H1 (cell line): ENCODE measurements at regions not wholly inside any gene's neighbourhood (a gene's known extent, or its start where the extent isn't known, plus 50 kb on each side); places are given as distances from the start of the nearest gene placed in this dataset.

Experiments used
- CTCF ChIA-PET: fragments of 300-600 bp; sonication (Branson Sonifier 250); formaldehyde crosslinking; loops from one replicate; lab custom pipeline; 2021; ENCODE audit not compliant: partially characterized antibody; lab: Charles Lee
- POLR2A ChIA-PET: fragments of 300-600 bp; sonication (Branson Sonifier 250); formaldehyde crosslinking; loops from one replicate; lab custom pipeline; 2021; ENCODE audit warnings: inconsistent platforms; ENCODE audit not compliant: partially characterized antibody; lab: Charles Lee
- DNase-seq, 2 experiments: peaks; one replicate each; pipeline versions ENCODE4 v3.0.0 to v3.0.0-alpha.2; 2010 to 2022; ENCODE audit warnings: low spot score in 2 of 2, low read depth in 1 of 2, mixed read lengths in 1 of 2
- FAIRE-seq: peaks from 2 replicates; lab custom pipeline; 2011; peaks lifted over from hg19 to GRCh38; lab: Jason Lieb, UNC
- H2AFZ ChIP-seq: 2 replicates; pipeline ENCODE4 v1.8.1; 2012; ENCODE audit warnings: low read length, inconsistent platforms
- H2AK5ac ChIP-seq: 2 replicates; pipeline ENCODE4 v1.6.1; 2013; ENCODE audit warnings: low read depth, low read length
- H2BK120ac ChIP-seq: replicated peaks from 2 replicates; pipeline ENCODE3; 2013; ENCODE audit warnings: low read depth, low read length, inconsistent platforms
- H2BK12ac ChIP-seq: 2 replicates; pipeline ENCODE4 v1.6.1; 2013; ENCODE audit warnings: low read depth, low read length
- H2BK15ac ChIP-seq: 2 replicates; pipeline ENCODE4 v1.6.1; 2013; ENCODE audit warnings: low read length
- H2BK20ac ChIP-seq: 2 replicates; pipeline ENCODE4 v1.6.1; 2013; ENCODE audit warnings: low read length
- H2BK5ac ChIP-seq: 2 replicates; pipeline ENCODE4 v1.6.1; 2013; ENCODE audit warnings: low read depth, low read length
- H3K14ac ChIP-seq: 2 replicates; pipeline ENCODE4 v1.6.1; 2013; ENCODE audit warnings: inconsistent platforms; ENCODE audit not compliant: insufficient read length
- H3K18ac ChIP-seq: 2 replicates; pipeline ENCODE4 v1.6.1; 2013; ENCODE audit warnings: low read length; ENCODE audit errors: extremely low read depth
- H3K23ac ChIP-seq: 2 replicates; pipeline ENCODE4 v1.6.1; 2013; ENCODE audit warnings: inconsistent platforms; ENCODE audit not compliant: insufficient read length
- H3K23me2 ChIP-seq: 2 replicates; pipeline ENCODE4 v1.6.1; 2013; ENCODE audit warnings: low read depth, low read length
- H3K27ac ChIP-seq: 2 replicates; pipeline ENCODE4 v1.6.1; 2011; ENCODE audit warnings: low read depth, low read length, inconsistent platforms
- H3K27me3 ChIP-seq, 4 experiments: replicated peaks in 1 of 4; 1 replicate in 1 of 4; 2 replicates in 3 of 4; pipeline versions ENCODE4 v1.6.1 to v1.8.1; 2011 to 2013; ENCODE audit warnings: low read length in 3 of 4, mild to moderate bottlenecking in 3 of 4, inconsistent platforms in 2 of 4, mixed read lengths in 2 of 4, moderate library complexity in 1 of 4; ENCODE audit not compliant: control insufficient read depth in 3 of 4, insufficient read depth in 3 of 4; ENCODE audit errors: extremely low read depth in 1 of 4
- H3K36me3 ChIP-seq, 4 experiments: 2 replicates each; pipeline versions ENCODE4 v1.6.1 to v1.8.1; 2011 to 2013; ENCODE audit warnings: mild to moderate bottlenecking in 4 of 4, low read length in 3 of 4, moderate library complexity in 2 of 4, control low read depth in 1 of 4, inconsistent platforms in 1 of 4; ENCODE audit not compliant: insufficient read depth in 4 of 4, control insufficient read depth in 2 of 4
- H3K4ac ChIP-seq: replicated peaks from 2 replicates; pipeline ENCODE3; 2013; ENCODE audit warnings: low read length, low read depth, mixed read lengths, inconsistent platforms; ENCODE audit not compliant: insufficient read length
- H3K4me1 ChIP-seq, 4 experiments: replicated peaks in 1 of 4; 1 replicate in 1 of 4; 2 replicates in 3 of 4; pipeline versions ENCODE4 v1.6.1 to v1.8.1; 2011 to 2013; ENCODE audit warnings: low read length in 3 of 4, inconsistent platforms in 2 of 4, mixed read lengths in 1 of 4; ENCODE audit not compliant: insufficient read depth in 4 of 4, control insufficient read depth in 3 of 4
- H3K4me2 ChIP-seq, 2 experiments: 2 replicates each; pipeline versions ENCODE4 v1.6.1 to v1.8.1; 2011 to 2013; ENCODE audit warnings: low read depth in 2 of 2, low read length in 2 of 2, control low read depth in 1 of 2, inconsistent platforms in 1 of 2, mild to moderate bottlenecking in 1 of 2; ENCODE audit not compliant: insufficient read depth in 1 of 2
- H3K4me3 ChIP-seq, 4 experiments: fragments of 200-600, 300-600 bp in 1 of 4; sonication (generic), shearing (Covaris generic), sonication (Bioruptor Twin) in 1 of 4; 2 replicates each; pipeline versions ENCODE4 v1.5.1 to v1.8.1; 2011 to 2016; ENCODE audit warnings: low read length in 4 of 4, low read depth in 3 of 4, control low read depth in 2 of 4, inconsistent platforms in 2 of 4, mild to moderate bottlenecking in 2 of 4, mixed read lengths in 1 of 4, moderate library complexity in 1 of 4; ENCODE audit not compliant: insufficient read depth in 2 of 4; ENCODE audit errors: extremely low read depth in 1 of 4
- H3K56ac ChIP-seq: replicated peaks from 2 replicates; pipeline ENCODE3; 2013; ENCODE audit warnings: low read depth, mild to moderate bottlenecking, mixed read lengths, low read length, inconsistent platforms; ENCODE audit not compliant: insufficient read length
- H3K79me1 ChIP-seq: 2 replicates; pipeline ENCODE4 v1.6.1; 2013; ENCODE audit warnings: low read depth, low read length, control low read depth
- H3K79me2 ChIP-seq, 2 experiments: 2 replicates each; pipeline versions ENCODE4 v1.6.1 to v1.8.1; 2012 to 2013; ENCODE audit warnings: low read length in 2 of 2, mild to moderate bottlenecking in 2 of 2, inconsistent platforms in 1 of 2; ENCODE audit not compliant: insufficient read depth in 2 of 2, control insufficient read depth in 1 of 2
- H3K9ac ChIP-seq, 4 experiments: replicated peaks in 1 of 4; 1 replicate in 1 of 4; 2 replicates in 3 of 4; pipeline versions ENCODE4 v1.6.1 to v1.8.1; 2011 to 2013; ENCODE audit warnings: low read depth in 3 of 4, low read length in 3 of 4, control low read depth in 2 of 4, mild to moderate bottlenecking in 2 of 4, moderate library complexity in 2 of 4, inconsistent platforms in 1 of 4; ENCODE audit errors: extremely low read depth in 1 of 4
- H3K9me3 ChIP-seq, 2 experiments: 2 replicates each; pipeline versions ENCODE4 v1.6.1 to v1.8.1; 2012 to 2013; ENCODE audit warnings: mild to moderate bottlenecking in 2 of 2, moderate library complexity in 2 of 2, control low read depth in 1 of 2, inconsistent platforms in 1 of 2, low read depth in 1 of 2, low read length in 1 of 2, mixed read lengths in 1 of 2; ENCODE audit not compliant: insufficient read depth in 2 of 2
- H4K20me1 ChIP-seq, 2 experiments: replicated peaks in 1 of 2; 2 replicates each; pipeline versions ENCODE3 to v1.8.1; 2011 to 2013; ENCODE audit warnings: inconsistent platforms in 2 of 2, low read length in 2 of 2, mild to moderate bottlenecking in 1 of 2; ENCODE audit not compliant: insufficient read depth in 2 of 2, control insufficient read depth in 1 of 2
- H4K5ac ChIP-seq: 2 replicates; pipeline ENCODE4 v1.6.1; 2013; ENCODE audit warnings: low read length, low read depth, mixed read lengths, inconsistent platforms; ENCODE audit not compliant: insufficient read length
- H4K8ac ChIP-seq: 2 replicates; pipeline ENCODE4 v1.8.0; 2013; ENCODE audit warnings: mild to moderate bottlenecking, moderate library complexity, low read length, inconsistent platforms; ENCODE audit not compliant: insufficient read depth; ENCODE audit errors: extremely low read depth
- H4K91ac ChIP-seq: replicated peaks from 2 replicates; pipeline ENCODE3; 2013; ENCODE audit warnings: low read length, mixed read lengths, inconsistent platforms; ENCODE audit not compliant: insufficient read length
- ASH2L ChIP-seq: fragments of 200-600, 300-600 bp; sonication (generic); IDR thresholded peaks from one replicate; pipeline ENCODE4 v1.7.1; 2017; ENCODE audit warnings: low read length
- CBX8 ChIP-seq: fragments of 300-800, 300-1000 bp; sonication (generic); IDR thresholded peaks from 2 replicates; pipeline ENCODE4 v1.7.1; 2016; ENCODE audit warnings: low read depth, low read length, borderline replicate concordance
- CHD1 ChIP-seq: IDR thresholded peaks from 2 replicates; pipeline ENCODE4 v1.6.1; 2012; ENCODE audit warnings: low read depth, low read length, improper control_type of control experiment
- CREB1 ChIP-seq: IDR thresholded peaks from 2 replicates; pipeline ENCODE4 v1.6.1; 2012; ENCODE audit warnings: inconsistent platforms
- CTBP2 ChIP-seq: IDR thresholded peaks from 2 replicates; pipeline ENCODE4 v1.7.0; 2011; ENCODE audit warnings: borderline replicate concordance, mild to moderate bottlenecking, moderate library complexity, mixed read lengths, low read length; ENCODE audit not compliant: insufficient read depth, insufficient read length
- EZH2 ChIP-seq: fragments of 200-600 bp; sonication (generic); IDR thresholded peaks from 2 replicates; pipeline ENCODE4 v1.7.1; 2012; ENCODE audit warnings: low read depth, mild to moderate bottlenecking, moderate library complexity, low read length, inconsistent platforms; ENCODE audit not compliant: severe bottlenecking
- FOSL1 ChIP-seq: IDR thresholded peaks from 2 replicates; pipeline ENCODE4 v1.6.1; 2011; ENCODE audit warnings: mild to moderate bottlenecking, low read depth, low read length, moderate library complexity; ENCODE audit not compliant: insufficient read depth
- NRF1 ChIP-seq: IDR thresholded peaks from 2 replicates; pipeline ENCODE4 v1.6.1; 2011; ENCODE audit warnings: mild to moderate bottlenecking, low read depth, low read length, improper control_type of control experiment
- POLR2AphosphoS5 ChIP-seq: IDR thresholded peaks from 2 replicates; pipeline ENCODE4 v1.6.1; 2011; ENCODE audit warnings: low read depth, low read length
- SIX5 ChIP-seq: IDR thresholded peaks from 2 replicates; pipeline ENCODE4 v1.6.1; 2011; ENCODE audit warnings: mild to moderate bottlenecking, low read depth, low read length
- SP2 ChIP-seq: IDR thresholded peaks from 2 replicates; pipeline ENCODE4 v1.6.1; 2012; ENCODE audit warnings: mild to moderate bottlenecking, low read length, inconsistent platforms
- SRF ChIP-seq: IDR thresholded peaks from 2 replicates; pipeline ENCODE4 v1.6.1; 2011; ENCODE audit warnings: mild to moderate bottlenecking, low read depth, low read length, moderate library complexity
- TAF7 ChIP-seq: optimal IDR thresholded peaks from 2 replicates; pipeline ENCODE3; 2011; ENCODE audit warnings: low read depth, mild to moderate bottlenecking, inconsistent platforms, low read length, moderate library complexity, borderline replicate concordance
- WGBS, 2 experiments: shearing (Covaris generic) in 1 of 2; methylation state at CpG; one replicate each; pipeline versions ENCODE4 v1.1.6 to v1.1.7; 2013 to 2015; ENCODE audit warnings: low lambda C conversion rate in 2 of 2, mixed read lengths in 2 of 2, inconsistent platforms in 1 of 2, low coverage in 1 of 2, missing lambda C conversion rate in 1 of 2; ENCODE audit not compliant: insufficient replicate concordance in 2 of 2, insufficient coverage in 1 of 2, insufficient read length in 1 of 2; ENCODE audit errors: extremely low coverage in 1 of 2, missing lambda C conversion rate in 1 of 2; 5-methylcytosine and 5-hydroxymethylcytosine counted together
- TF ChIP-seq, protein P1 (sequence below): IDR thresholded peaks from 2 replicates; pipeline ENCODE4 v1.6.1; 2012; ENCODE audit warnings: inconsistent platforms

DNA sequence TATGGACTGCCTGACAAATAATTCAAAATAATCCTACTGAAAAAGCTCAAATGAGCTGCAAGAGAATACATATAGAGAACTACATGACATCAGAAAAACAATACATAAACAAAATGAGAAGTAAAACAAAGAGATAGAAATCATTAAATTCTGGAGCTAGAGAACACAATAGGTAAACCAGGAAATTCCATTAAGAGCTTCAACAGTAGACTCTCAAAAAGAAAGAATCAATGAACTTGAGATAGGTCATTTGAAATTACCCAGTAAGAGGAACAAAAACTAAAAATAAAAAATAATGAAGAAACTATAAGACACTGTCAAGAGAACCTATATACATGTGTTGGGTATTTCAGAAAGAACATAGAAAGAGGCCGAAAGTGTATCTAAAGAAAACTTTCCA, 186.3 kb downstream of the PTN start (continued):
- TF ChIP-seq CREB1 = no peak

DNA sequence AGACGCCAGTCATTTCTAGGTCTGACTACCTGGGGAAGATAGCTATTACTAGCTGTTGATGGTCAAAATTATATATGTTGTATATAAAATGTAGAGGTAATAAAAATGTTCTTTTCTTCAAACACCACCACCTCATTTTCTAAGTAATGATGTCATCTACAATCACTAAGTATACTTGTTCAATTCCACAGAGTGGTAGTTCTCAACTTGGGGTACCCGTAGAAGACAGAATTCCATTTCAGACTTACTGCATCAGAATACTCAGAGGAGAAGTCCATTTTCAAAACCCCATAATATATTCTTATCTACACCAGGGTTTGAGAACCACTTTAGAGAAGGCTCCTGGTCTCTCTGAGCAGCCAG, 191.9 kb downstream of the PTN start:
- Histone ChIP-seq H3K56ac (no peak overlapping the region), H2BK20ac (no peak overlapping the region), H2BK12ac (no peak overlapping the region), H3K14ac (no peak overlapping the region), H3K4me1 (no peaks in the 10 kb centered on the region), H2BK5ac (no peak overlapping the region), H4K8ac (no peak overlapping the region), H3K23ac (no peak overlapping the region), H3K27me3 (no peaks in the 10 kb centered on the region), H3K4me2 (no peak overlapping the region), H2AK5ac (no peak overlapping the region), H2BK15ac (no peak overlapping the region), H2AFZ (no peak overlapping the region), H2BK120ac (no peak overlapping the region), H3K36me3 (no peaks in the 10 kb centered on the region), H3K4ac (no peak overlapping the region), H3K9me3 (no peaks in the 10 kb centered on the region), H3K79me1 (no peaks in the 10 kb centered on the region), H3K79me2 (no peaks in the 10 kb centered on the region), H3K18ac (no peak overlapping the region), H3K23me2 (no peaks in the 10 kb centered on the region), H3K9ac (no peak overlapping the region), H4K91ac (no peak overlapping the region), H3K4me3 (no peak overlapping the region), H3K27ac (no peak overlapping the region), H4K5ac (no peak overlapping the region), H4K20me1 (no peaks in the 10 kb centered on the region)
- FAIRE-seq = no peak
- CTCF ChIA-PET = no interaction called here
- no peak for DNase-seq
- POLR2A ChIA-PET = no interaction called here
- WGBS, 2 experiments = 86% methylated on average over 2 of the region's 2 CpGs; no CpG with 5 or more reads in 1 of the 2 experiments
- no peak for TF ChIP-seq SIX5
- TF ChIP-seq CHD1 = no peak
- no peak for TF ChIP-seq SRF
- no peak for TF ChIP-seq ASH2L
- no peak for TF ChIP-seq EZH2
- TF ChIP-seq NRF1 = no peak
- no peak for TF ChIP-seq TAF7
- TF ChIP-seq, protein P1, sequence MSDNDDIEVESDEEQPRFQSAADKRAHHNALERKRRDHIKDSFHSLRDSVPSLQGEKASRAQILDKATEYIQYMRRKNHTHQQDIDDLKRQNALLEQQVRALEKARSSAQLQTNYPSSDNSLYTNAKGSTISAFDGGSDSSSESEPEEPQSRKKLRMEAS = no peak
- TF ChIP-seq SP2 = no peak
- TF ChIP-seq FOSL1 = no peak
- TF ChIP-seq CREB1 = no peak
- no peak for TF ChIP-seq POLR2AphosphoS5
- TF ChIP-seq CTBP2 = no peak
- no peak for TF ChIP-seq CBX8
